Activated CD4-positive, alpha-beta T cell treated with anti-CD3 and anti-CD28 coated beads, Interleukin-2, amount 50 U/mL, for 16 hours (primary cell): ENCODE measurements at regions not wholly inside any gene's neighbourhood (a gene's known extent, or its start where the extent isn't known, plus 50 kb on each side); places are given as distances from the start of the nearest gene placed in this dataset.

Experiments
- DNase-seq: peaks from one replicate; pipeline ENCODE4 v3.0.0-alpha.2; 2020

- no peak for DNase-seq
Measured at GRCh38 chrX:14476205-14476604, 53.1 kb upstream of the GLRA2 start.

- DNase-seq, result no peak
Measured at GRCh38 chrX:14449773-14450172, 79.6 kb upstream of the GLRA2 start.

- no peak for DNase-seq
Measured at GRCh38 chrX:14448406-14448805, 80.9 kb upstream of the GLRA2 start.

- DNase-seq, result no peak
Measured at GRCh38 chrX:14440106-14440505, 89.2 kb upstream of the GLRA2 start.

GRCh38 chrX:14427614-14428013, 101.7 kb upstream of the GLRA2 start:
- no peak for DNase-seq

GRCh38 chrX:14420841-14421240, 108.5 kb upstream of the GLRA2 start:
- no peak for DNase-seq

GRCh38 chrX:14412686-14413085, 116.7 kb upstream of the GLRA2 start:
- no peak for DNase-seq

- DNase-seq, result no peak
Measured at GRCh38 chrX:14411326-14411725, 118.0 kb upstream of the GLRA2 start.

GRCh38 chrX:14409341-14409740, 120.0 kb upstream of the GLRA2 start:
- no peak for DNase-seq

- DNase-seq, result no peak
Measured at GRCh38 chrX:14406225-14406624, 123.1 kb upstream of the GLRA2 start.

GRCh38 chrX:14398725-14399124, 130.6 kb upstream of the GLRA2 start:
- no peak for DNase-seq

GRCh38 chrX:14389682-14390081, 139.7 kb upstream of the GLRA2 start:
- no peak for DNase-seq

GRCh38 chrX:14386981-14387380, 142.4 kb upstream of the GLRA2 start:
- DNase-seq, result no peak

GRCh38 chrX:14380044-14380443, 149.3 kb upstream of the GLRA2 start:
- no peak for DNase-seq

GRCh38 chrX:14377427-14377826, 151.9 kb upstream of the GLRA2 start:
- no peak for DNase-seq

GRCh38 chrX:14363728-14364127, 165.6 kb upstream of the GLRA2 start:
- DNase-seq, result no peak

- DNase-seq, result no peak
Measured at GRCh38 chrX:14362721-14363120, 166.6 kb upstream of the GLRA2 start.

GRCh38 chrX:14361435-14361834, 167.9 kb upstream of the GLRA2 start:
- DNase-seq, result no peak

GRCh38 chrX:14359727-14360126, 169.6 kb upstream of the GLRA2 start:
- DNase-seq, result no peak

- no peak for DNase-seq
Measured at GRCh38 chrX:14359316-14359715, 170.0 kb upstream of the GLRA2 start.

GRCh38 chrX:14357314-14357713, 172.0 kb upstream of the GLRA2 start:
- no peak for DNase-seq

GRCh38 chrX:14356401-14356800, 172.9 kb upstream of the GLRA2 start:
- DNase-seq, result no peak

GRCh38 chrX:14355556-14355955, 173.8 kb upstream of the GLRA2 start:
- DNase-seq, result no peak

- no peak for DNase-seq
Measured at GRCh38 chrX:14354521-14354920, 174.8 kb upstream of the GLRA2 start.

- DNase-seq, result no peak
Measured at GRCh38 chrX:14352511-14352910, 176.8 kb upstream of the GLRA2 start.
